ENCODE measurements at regions not wholly inside any gene's neighbourhood (a gene's known extent, or its start where the extent isn't known, plus 50 kb on each side); places are given as distances from the start of the nearest gene placed in this dataset.

DNA sequence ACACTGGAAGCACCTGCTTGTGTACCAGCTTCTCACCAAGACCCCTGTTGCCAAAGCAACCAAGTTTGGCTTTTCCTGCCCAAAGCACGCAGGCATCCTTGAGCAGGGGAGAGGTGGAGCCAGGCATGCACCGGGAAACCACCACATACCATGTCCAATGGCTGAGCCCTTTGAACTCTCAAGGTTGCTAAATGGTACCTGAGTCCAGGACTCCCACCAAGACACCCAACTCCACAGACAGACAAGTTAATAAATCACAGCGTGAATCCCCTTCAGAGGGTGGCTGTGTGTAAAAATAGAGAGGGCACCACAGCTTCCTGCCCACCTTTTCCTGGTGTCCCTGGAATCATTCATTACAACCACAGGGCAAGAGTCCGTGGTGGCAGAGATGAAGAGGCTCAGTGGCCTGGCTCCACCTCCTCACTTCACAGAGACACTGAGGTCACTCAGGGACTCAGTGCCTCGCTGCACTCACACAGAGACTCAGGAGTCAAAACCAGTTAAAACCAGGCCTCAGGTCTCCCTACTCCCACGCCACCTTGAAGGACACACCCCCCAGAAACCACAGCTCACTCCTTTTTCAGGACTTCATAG, 143.7 kb downstream of the C5orf15 start:
- no peaks in the 10 kb centered on the region for H3K27me3 ChIP-seq
- H3K36me3 ChIP-seq = no peaks in the 10 kb centered on the region
- no peak overlapping the region for H3K27ac ChIP-seq
- no peaks in the 10 kb centered on the region for H3K9me3 ChIP-seq
- no peak for DNase-seq (ENCODE audit: low spot score in 2 of 2)
- no peak overlapping the region for H3K4me3 ChIP-seq
- H3K4me1 ChIP-seq = peaks cover 0 to 11% (median 0%) of the 10 kb centered on the region in 4 donors
- 74 to 79% methylated on average over 5 to 6 of the region's 6 CpGs for WGBS, 2 donors
- TF ChIP-seq EP300 (IDR thresholded peaks at IDR 0.05) (no peak), POLR2A (IDR thresholded peaks at IDR 0.05) (no peak)
- TF ChIP-seq, protein P1, sequence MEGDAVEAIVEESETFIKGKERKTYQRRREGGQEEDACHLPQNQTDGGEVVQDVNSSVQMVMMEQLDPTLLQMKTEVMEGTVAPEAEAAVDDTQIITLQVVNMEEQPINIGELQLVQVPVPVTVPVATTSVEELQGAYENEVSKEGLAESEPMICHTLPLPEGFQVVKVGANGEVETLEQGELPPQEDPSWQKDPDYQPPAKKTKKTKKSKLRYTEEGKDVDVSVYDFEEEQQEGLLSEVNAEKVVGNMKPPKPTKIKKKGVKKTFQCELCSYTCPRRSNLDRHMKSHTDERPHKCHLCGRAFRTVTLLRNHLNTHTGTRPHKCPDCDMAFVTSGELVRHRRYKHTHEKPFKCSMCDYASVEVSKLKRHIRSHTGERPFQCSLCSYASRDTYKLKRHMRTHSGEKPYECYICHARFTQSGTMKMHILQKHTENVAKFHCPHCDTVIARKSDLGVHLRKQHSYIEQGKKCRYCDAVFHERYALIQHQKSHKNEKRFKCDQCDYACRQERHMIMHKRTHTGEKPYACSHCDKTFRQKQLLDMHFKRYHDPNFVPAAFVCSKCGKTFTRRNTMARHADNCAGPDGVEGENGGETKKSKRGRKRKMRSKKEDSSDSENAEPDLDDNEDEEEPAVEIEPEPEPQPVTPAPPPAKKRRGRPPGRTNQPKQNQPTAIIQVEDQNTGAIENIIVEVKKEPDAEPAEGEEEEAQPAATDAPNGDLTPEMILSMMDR (IDR thresholded peaks at IDR 0.05) = no peak

DNA sequence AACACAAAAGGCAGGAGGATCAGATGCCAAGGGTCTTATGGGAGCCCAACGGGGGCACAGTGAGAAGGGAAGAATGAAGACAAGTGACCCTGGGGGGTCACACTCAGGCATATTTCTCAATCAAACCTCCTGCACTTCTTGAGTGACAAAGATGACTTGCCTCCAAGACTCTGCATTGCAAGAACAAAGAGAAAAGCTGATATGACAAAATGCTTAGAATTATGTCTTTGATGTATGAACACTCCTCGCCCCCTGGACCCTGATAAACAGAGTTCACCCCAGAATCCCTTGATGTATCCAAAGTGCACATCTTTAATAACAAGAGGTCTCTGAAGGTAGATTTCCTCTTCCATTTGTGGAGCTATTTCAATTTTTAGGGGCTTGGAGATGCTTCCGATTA, 146.5 kb downstream of the C5orf15 start:
- H3K36me3 ChIP-seq = no peaks in the 10 kb centered on the region
- no peak for TF ChIP-seq POLR2A (IDR thresholded peaks at IDR 0.05)
- TF ChIP-seq EP300 (IDR thresholded peaks at IDR 0.05) = no peak
- TF ChIP-seq, protein P1 (IDR thresholded peaks at IDR 0.05) = no peak
- H3K4me3 ChIP-seq = no peak overlapping the region
- H3K27ac ChIP-seq = no peak overlapping the region
- no peak for DNase-seq (ENCODE audit: low spot score in 2 of 2)
- no peaks in the 10 kb centered on the region for H3K9me3 ChIP-seq
- WGBS, 2 donors = 75 to 89% methylated on average over 3 of the region's 3 CpGs
- no peaks in the 10 kb centered on the region for H3K27me3 ChIP-seq
- peaks cover 0 to 17% (median 0%) of the 10 kb centered on the region in 4 donors for H3K4me1 ChIP-seq

DNA sequence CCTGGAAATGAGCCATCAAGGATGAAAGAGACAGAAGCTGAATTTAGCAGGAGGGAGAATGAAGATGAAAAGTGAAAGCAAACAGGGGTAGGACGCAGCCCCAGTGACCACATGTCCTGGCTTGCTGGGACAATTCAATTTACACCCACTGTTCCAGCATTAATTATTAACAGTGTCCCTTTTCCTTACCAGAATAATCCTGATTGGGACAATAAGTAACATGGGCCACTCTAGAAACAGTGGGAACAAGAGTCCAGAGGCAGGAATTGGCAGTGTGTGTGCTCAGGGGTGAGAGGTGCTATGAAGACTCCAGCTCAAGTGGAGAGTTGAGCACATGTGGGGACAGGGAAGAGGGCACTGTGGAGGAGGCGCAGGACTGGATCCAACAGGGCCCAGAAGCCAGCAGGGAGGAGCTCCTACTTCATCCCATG, 147.1 kb downstream of the C5orf15 start:
- WGBS, 2 donors = 61 to 68% methylated on average over 2 of the region's 2 CpGs
- no peak overlapping the region for H3K27ac ChIP-seq
- H3K4me3 ChIP-seq = no peak overlapping the region

DNA sequence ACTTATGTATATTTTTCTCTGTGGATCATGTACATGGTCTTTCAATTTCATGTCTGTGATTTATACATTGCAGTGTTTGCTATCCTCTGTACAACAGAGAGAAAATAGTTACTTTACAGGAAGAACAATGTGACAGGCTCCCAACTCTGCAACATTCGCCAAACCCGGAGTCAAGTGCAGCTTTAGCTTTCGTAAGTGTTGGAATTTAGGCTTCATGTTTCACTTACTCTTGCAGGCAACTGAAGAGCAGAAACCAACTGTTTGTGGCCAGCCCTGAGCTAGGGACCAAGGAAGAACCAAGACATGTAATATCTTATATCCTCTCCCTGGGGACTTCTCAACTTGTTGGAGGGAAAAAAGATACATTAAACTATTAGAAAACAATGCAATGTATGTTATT, 147.9 kb downstream of the C5orf15 start:
- H3K4me1 ChIP-seq = peaks cover 0 to 17% (median 0%) of the 10 kb centered on the region in 4 donors
- H3K9me3 ChIP-seq = no peaks in the 10 kb centered on the region
- TF ChIP-seq, protein P1 (IDR thresholded peaks at IDR 0.05) = no peak
- H3K4me3 ChIP-seq = no peak overlapping the region
- no peak for DNase-seq (ENCODE audit: low spot score in 2 of 2)
- H3K36me3 ChIP-seq = no peaks in the 10 kb centered on the region
- 23 to 33% methylated on average over 3 of the region's 3 CpGs for WGBS, 2 donors
- no peaks in the 10 kb centered on the region for H3K27me3 ChIP-seq
- no peak overlapping the region for H3K27ac ChIP-seq

More for the DNA sequence above, 147.1 kb downstream of the C5orf15 start:
- Histone ChIP-seq H3K9me3 (no peaks in the 10 kb centered on the region), H3K27me3 (no peaks in the 10 kb centered on the region), H3K36me3 (no peaks in the 10 kb centered on the region), H3K4me1 (peaks cover 0 to 17% (median 0%) of the 10 kb centered on the region in 4 donors)
- no peak for DNase-seq (ENCODE audit: low spot score in 2 of 2)
- TF ChIP-seq, protein P1 (IDR thresholded peaks at IDR 0.05) = no peak
- TF ChIP-seq POLR2A (IDR thresholded peaks at IDR 0.05) = no peak
- no peak for TF ChIP-seq EP300 (IDR thresholded peaks at IDR 0.05)

DNA sequence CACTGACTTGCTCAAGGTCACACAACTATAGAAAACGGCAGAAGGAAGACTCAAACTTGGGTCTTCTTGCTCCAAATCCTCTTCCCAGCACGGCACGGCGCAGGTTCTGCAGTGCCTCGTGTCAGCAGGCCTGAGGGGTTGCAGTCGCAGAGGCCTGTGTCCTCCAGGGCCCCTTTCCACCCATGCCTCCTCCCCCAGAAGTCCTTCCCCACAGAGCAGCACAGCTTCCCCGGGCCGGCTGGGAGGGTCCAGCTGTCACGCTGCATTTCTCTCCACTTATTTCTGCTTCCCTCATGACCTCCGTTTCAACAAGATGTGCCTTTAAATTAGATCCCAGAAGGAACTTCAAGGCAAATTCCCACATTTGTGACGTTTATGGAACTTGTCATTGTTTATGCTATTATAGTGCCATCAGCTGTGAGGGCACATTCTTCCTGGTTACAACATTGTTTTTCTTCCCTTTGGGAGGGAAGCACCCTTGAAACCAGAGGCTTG, 148.4 kb downstream of the C5orf15 start:
- H3K27me3 ChIP-seq = no peaks in the 10 kb centered on the region
- no peak overlapping the region for H3K27ac ChIP-seq
- 47 to 49% methylated on average over 11 of the region's 11 CpGs for WGBS, 2 donors
- H3K36me3 ChIP-seq = no peaks in the 10 kb centered on the region
- DNase-seq (ENCODE audit: low spot score in 2 of 2) = no peak
- TF ChIP-seq, protein P1 (IDR thresholded peaks at IDR 0.05) = no peak
- TF ChIP-seq EP300 (IDR thresholded peaks at IDR 0.05) (no peak), POLR2A (IDR thresholded peaks at IDR 0.05) (no peak)
- H3K9me3 ChIP-seq = no peaks in the 10 kb centered on the region
- H3K4me3 ChIP-seq = no peak overlapping the region
- peaks cover 0 to 17% (median 0%) of the 10 kb centered on the region in 4 donors for H3K4me1 ChIP-seq

Data from tibial nerve (tissue), 4 donors.